ENCODE measurements at regions not wholly inside any gene's neighbourhood (a gene's known extent, or its start where the extent isn't known, plus 50 kb on each side); places are given as distances from the start of the nearest gene placed in this dataset.

DNA sequence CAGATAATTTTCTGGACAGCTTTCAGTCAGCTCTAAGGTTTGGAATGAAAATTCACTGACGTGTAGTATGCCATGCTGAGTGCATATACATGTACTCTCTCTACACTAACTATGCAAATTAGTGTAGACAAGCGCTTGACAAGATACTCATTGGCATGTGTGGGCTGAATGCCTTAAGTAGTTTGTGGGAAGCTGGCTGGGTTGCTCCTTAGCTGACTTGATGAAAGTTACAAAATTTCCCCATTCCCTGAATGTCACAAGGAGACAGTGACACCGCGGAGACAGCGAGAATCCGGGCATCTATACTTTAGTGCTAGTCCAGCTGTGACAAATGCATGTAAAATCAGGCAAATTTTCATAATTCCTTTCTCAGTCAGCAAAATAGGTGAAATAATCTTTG lies 51.6 kb upstream of the C5orf46 start:
- TF ChIP-seq POLR2A (IDR thresholded peaks at IDR 0.05; ENCODE audit: low read depth, low read length) (no peak), POLR2AphosphoS5 (IDR thresholded peaks at IDR 0.05; ENCODE audit: low read depth, low read length) (no peak), TAF1 (IDR thresholded peaks at IDR 0.05; ENCODE audit: borderline replicate concordance, low read depth, low read length) (no peak)
